MM.1S (cell line): ENCODE measurements at regions not wholly inside any gene's neighbourhood (a gene's known extent, or its start where the extent isn't known, plus 50 kb on each side); places are given as distances from the start of the nearest gene placed in this dataset.

Source experiments
- CTCF ChIP-seq: fragments of 300-600 bp; sonication (generic); IDR thresholded peaks from 2 replicates; pipeline ENCODE4 v1.5.1; 2016; ENCODE audit warnings: antibody characterized with exemption, low read length, mixed read lengths
- EZH2 ChIP-seq: fragments of 300-600 bp; sonication (generic); optimal IDR thresholded peaks from 2 replicates; pipeline ENCODE3; 2017; ENCODE audit warnings: low read depth, mild to moderate bottlenecking, antibody characterized with exemption, low read length, mixed read lengths

GRCh38 chr18:57202881-57203280 is 56.0 kb downstream of the BOD1L2 start:
- no peak for TF ChIP-seq CTCF
- TF ChIP-seq EZH2, result no peak
